ENCODE measurements at regions not wholly inside any gene's neighbourhood (a gene's known extent, or its start where the extent isn't known, plus 50 kb on each side); places are given as distances from the start of the nearest gene placed in this dataset.

DNA sequence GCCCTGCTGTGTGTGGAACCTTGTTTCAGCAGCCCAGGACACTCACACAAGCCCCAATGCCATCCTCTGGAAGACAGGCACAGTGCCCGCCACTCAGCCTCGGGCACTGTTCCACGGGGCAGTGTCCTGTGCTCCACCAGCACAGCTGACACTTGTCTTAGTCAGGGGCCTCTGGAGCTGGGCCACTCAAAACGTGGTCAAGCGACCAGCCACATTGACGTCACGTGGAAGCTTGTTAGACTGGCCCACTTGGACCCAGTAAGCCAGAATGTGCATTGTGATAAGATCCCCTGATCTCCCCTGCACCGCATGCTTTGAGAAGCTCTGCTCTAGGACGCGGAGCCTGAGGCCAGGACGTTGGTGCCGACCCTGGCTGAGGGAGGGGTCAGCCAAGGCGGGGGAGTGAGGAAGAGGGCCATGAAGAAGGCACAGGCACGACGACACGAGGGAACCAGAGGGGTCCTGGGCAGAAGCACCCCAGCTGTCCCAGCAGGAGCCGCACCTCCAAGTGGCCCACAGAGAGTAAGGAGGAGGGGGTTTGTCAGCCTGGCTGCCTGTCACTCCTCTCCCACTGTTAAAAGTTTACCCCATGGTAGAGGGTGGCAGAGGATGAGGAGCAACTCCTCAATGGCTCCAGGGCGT, 64.6 kb downstream of the LINC01488 start:
- DNase-seq, result no peak

DNA sequence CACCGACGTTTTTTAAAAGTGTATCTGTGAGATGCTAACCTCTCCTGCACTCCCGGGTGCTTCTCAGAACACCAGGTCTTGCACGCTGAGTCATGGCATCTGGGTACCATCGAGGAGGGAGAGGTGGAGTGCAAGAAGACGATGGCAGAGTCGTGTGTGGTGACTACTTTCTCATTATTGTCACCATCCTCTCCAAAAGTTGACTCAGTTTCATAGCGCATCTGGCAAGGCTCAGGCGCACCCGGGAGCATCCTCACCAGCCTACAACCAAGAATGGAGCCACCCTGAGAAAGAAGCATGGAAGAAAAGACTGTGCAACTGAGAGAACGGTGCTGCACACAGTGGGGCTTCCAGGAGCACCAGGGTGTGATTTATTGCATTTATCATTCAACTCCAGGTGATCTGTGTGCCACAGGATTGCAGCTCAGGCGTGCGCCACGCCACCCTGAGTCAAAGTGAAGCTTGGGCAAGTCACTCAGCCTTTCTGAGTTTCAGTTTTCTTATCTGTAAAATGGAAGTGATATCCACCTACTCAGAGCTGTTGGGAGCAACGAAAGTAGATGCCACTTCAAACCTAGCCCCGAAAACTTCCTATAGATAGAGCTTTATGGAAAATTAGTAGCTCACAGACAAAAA, 65.4 kb downstream of the LINC01488 start:
- no peak for DNase-seq

DNA sequence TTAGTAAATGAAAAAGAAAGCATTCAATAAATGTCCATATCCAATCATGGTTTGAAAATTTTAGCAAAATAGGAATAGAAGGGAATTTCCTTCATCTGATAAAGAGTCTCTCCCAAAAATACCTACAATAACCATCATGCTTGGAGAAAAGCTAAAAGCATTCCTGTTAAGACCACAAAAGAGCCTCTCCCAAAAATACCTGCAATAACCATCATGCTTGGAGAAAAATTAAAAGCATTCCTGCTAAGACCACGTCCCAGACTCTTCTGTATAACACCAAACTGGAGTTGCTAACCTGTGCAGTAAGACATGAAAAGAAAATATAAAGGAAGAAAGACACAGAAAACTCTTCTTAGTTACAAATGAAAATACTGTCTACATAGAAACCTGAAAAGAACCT, 69.4 kb downstream of the LINC01488 start:
- no peak for DNase-seq

DNA sequence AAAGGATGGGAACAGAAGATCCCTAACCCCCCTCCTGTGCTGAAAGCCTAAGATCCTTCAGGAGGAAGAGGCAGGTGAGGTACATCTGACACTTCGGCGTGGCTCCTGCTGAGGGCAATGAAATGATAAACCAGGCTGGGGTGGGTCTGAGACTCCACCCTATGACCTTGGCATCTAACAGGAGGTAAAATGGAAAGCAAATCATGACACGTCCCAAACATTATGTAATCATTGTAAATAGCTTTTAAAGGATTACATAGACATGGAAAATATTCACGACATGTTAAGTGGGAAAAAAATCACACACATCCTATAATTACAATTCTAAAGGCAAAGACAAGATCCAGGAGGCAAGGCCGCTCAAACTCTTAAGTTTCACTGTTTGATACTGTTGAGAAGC, 70.5 kb downstream of the LINC01488 start:
- no peak for DNase-seq

DNA sequence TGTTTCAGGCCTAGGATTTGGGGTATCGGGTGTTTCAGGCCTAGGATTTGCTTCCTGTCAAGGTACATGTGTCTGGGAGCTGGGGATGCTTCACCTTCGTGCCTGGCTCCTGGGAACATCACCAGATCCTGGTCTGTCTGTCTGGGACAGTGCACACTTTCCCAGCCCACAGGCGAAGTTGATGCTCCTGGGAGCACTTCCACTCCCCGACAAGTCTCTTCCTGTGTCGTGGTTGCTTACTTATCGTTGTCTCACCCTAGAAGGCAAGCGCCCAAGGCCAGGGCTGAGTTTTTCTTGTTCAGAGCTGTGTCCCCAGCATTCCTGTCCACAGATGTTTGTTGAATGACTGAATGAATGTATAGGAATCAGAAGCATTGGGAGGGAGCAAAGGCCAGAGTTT, 71.5 kb downstream of the LINC01488 start:
- no peak for DNase-seq

DNA sequence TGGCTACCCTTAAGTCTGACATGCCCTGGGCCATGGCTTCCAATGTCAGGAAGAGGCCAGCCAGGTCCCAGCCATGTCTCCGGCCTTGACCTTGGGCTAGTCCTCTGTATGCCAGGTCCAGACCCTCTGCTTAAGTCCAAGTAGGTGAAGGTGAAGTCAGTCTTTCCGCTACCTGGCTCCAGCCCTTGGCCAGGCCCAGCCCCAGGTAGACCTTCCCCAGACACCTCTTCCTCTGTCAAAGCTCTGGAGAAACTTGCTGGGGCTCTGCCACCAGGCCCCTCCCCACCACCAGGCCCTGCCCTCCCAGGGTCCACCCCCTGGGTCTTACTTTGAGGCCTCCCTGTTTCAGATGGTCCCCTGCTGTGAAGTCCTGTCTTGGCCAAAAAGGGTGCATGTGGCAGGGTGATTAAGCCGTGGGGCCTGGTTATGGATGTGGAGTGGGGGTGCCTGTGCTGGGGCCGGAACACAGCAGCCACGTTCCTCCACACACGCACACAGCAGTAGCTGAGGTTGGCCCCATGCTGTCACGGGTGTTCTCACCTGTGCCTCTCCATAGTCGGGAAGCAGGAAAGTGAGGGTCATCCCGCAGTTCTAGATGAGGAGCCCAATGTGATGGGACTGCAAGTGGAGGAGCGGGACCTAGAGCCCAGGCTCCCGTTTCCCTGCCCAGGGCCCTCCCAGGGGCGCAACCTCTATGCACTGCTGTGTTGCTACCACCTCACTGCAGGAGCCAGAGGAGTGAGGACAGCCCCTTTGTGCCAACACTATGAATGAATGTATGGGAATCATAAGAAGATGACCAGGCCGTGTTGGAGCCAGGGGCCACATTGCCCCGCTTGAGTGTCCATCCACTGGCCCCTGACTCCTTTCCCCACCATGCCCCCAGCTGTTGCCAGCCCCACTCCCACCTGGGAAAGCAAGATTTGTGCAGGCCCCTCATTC, 72.2 kb downstream of the LINC01488 start:
- no peak for DNase-seq

DNA sequence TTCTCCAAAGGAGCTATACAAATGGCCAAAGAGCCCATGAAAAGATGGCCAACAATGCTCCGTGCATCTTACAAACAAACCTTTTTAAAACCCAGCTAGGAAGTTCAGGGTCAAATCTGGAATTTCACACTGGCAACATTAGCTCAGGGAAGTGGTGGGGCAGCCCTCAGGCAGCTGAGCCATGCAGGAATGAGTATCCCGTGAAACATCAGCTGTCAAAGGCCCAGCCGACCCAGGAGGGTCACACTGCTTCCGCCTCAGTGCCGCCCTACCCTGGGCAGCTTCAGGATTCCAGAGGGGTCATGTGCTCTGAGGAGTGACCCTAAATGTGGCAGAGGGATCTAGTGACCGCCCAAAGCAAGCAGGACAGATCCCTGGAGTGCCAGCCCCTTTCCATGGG, 73.4 kb downstream of the LINC01488 start:
- DNase-seq, result no peak

DNA sequence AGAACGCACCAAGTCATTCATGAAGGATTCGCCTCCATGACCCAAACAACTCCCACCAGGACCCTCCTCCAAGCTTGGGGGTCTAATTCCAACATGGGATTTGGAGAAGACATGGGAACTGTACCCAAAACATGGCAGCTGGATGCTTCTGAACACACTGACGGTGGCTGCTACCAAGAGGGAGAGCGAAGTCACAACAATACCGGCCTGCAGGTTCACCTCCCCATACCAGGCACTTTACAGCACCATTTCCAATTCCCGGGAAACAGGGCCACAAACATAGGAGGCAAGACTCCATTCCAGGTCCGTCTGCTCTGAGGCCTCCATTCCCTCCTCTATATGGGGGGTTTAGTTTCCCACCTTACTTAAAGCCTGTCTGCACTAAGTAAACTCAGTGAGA, 75.8 kb downstream of the LINC01488 start:
- no peak for DNase-seq

DNA sequence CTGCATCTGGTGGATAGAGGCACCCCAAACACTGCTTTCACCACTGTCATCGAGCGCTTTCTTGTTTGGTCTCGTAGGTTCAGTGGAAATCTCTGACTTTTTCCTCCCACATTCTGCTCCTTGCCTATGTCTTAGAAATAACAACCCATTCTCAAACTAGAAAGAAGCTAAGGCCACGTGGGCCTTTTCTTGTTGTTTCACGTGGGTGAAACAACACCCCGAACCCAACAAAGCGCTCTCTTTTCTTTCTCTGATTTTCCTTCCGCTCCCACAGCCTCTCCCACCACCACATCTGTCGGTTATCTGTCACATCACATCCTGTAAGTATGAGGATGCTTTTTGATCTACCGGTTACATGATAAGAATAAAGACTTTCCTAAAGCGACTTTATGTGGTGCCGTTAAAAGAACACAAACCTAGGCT, 77.1 kb downstream of the LINC01488 start:
- no peak for DNase-seq

DNA sequence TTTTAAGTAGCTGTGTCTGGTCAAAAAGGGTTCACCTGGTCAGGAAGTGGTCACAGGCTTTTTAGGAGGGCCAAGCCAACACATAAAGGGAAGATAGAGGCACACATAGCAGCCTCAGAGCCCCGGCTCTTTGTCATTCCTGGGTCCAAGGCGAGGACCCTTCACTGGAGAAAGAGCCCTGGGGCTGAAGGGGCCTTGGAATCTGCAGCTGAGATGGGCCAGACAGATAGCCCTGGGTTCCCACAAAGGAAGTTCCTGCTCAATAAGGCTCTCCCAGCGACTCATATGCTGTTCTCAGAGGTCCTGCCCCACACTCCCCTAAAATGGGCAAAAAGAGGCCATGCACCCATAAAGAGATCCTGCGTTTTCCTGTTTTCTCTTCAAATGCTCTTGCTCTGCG, 77.7 kb downstream of the LINC01488 start:
- no peak for DNase-seq

DNA sequence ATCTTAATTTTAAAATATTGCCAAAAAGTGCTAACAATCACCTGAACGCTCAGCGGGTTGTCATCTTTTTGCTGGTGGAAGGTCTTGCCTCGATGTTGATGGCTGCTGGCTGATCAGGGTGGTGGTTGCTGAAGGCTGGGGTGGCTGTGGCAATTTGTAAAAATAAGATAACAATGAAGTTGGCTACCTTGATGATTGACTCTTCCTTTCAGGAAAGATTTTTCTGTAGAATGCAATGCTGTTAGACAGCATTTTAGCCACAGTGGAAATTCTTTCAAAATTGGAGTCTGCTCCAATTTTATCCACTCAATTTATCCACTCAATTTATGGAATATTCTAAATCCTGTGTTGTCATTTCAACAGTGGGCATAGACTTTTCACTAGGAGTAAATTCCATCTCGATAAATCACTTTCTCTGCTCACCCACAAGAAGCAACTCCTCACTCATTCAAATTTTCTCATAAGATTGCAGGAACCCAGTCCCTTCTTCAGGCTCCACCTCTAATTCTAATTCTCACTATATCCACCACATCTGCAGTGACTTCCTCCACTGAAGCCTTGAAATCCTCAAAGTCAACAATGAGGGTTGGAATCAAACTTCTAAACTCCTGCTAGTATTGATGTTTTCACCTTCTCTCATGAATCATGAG, 78.8 kb downstream of the LINC01488 start:
- DNase-seq, result no peak

DNA sequence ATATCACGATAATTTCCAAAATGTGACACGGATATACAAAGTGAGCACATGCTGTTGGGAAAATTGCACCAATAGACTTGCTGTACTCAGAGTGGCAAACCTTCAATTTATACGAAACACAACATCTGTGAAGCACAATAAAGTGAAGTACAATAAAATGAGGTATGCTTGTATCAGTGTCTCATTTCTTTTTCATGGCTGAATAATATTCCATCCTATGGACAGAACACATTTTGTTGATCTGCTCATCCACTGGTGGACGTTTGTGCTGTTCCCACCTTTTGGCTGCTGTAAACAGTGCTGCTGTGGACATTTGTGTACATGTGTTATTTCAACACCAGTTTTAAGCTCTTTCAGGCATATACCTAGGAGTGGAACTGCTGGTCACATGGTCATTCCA, 78.7 kb upstream of the CCND1 start:
- DNase-seq, result no peak

DNA sequence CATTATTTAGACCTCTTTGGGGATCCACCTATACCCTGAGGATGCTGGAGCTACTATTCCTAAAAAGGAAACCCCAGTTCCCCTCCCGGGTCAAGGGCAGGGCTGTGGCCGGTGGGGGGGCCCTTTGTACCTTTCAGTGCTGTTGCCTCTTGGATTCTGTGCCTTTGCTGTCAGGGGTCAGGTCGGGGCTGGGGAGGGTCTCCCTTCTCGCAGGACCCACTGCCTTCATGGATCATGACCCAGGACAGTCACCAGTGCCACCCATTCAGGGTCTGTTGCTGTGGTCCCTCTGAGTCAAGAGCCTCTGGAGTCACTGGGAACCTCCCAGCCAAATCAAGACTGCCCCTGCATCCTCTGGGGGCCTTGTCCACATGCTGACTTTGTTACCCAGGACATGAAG, 78.1 kb upstream of the CCND1 start:
- DNase-seq, result no peak

DNA sequence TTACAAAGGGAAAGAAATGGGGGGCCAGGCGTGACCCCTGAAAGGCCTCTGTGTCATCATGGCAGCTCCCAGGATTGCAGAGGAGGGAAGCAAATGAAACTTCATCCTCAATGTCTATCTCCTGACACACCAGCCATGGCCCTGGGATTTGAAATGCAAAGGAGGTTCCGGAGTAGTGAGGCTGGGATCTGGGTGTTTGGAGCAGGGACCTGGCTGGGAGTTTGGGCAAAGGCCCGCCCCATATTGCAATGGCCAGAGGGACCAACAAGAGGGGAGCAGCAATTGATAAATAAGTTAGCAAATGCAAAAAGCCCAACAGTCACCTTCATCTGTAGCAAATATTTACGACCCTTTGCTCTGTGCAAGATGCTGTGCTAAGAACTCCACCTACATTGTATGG, 77.7 kb upstream of the CCND1 start:
- no peak for DNase-seq

DNA sequence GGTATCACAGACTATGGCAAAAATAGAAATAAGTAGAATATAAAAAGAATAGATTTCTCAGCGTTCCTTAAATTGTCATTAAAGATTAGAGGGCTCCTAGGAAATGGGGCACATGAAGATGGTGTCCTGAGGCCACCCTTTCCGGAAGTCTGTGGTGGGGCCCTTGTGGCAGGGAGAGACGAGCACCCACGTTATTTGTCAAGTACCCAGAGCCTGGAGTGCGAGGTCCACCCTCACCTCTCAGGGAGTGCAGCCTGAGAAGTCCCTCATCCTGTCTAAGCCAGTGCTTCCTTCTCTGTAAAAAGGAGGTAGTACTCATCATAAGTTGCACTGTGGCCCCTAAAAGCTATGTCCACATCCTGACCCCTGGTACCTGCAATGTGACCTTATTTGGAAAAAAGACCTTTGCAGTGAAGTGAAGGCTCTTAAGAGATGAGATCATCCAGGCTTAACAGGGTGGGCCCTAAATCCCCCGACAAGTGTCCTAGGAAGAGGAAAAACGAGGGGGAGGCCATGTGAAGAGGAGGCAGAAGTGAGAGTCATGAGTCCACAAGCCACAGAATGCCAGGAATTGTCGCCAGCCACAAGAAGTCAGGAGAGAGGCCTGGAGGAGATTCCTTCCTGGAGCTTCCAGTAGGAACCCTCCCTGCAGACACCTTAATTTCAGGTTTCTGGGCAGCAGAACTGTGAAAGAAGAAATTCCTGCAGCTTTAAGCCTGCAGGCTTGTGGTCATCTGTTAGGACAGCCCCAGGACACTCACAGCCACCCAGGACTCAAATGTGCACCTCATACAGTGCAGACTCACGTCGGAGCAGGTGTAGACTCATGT, 76.8 kb upstream of the CCND1 start:
- DNase-seq, result no peak

DNA sequence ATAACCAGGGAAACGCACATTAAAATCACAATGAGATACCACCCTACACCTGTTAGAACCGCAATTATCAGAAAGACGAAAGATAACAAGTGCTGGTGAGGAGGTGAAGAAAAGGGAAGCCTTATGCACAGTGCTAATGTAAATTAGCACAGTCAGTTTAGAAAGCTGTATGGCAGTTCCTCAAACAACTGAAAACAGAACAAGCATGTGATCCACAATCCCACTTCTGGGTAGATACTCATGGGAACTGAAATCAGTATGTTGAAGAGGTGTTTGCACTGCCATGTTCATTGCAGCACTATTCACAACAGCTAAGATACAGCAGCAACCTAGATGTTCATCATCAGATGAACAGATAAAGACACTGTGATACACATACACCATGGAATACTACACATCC, 75.0 kb upstream of the CCND1 start:
- DNase-seq, result no peak

DNA sequence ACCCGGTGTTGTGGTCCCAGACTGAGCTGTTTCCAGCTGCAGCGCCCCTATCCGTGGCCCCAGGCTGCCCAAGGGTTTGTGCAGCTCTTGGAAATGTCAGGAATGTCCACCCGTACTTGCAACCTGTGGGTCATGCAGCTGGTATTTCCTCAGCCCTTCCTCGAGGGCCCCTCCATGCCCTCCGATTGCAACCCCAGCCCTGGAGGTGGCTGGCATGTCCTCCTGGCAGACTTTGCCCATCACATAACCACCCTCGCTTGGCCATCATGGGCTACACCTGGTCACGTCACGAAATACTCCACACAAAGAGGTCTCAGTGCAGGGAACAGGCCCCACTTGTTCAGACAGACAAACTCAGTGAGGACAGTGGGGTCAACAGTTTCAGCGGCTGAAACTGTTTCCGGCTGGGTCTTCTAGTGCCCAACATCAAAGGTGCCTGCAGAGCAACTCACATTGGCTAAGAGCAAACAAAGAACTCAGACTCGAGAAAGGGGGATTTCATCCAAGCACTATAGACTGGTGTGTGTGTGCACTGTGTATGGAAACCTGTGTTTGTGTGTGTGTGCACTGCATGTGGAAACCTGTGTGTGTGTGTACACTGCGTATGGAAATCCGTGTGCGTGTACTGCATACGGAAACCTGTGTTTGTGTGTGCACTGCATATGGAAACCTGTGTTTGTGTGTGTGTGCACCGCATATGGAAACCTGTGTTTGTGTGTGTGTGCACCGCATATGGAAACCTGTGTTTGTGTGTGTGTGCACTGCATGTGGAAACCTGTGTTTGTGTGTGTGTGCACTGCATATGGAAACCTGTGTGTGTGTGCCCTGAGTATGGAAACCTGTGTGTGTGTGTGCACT, 72.8 kb upstream of the CCND1 start:
- DNase-seq, result no peak

DNA sequence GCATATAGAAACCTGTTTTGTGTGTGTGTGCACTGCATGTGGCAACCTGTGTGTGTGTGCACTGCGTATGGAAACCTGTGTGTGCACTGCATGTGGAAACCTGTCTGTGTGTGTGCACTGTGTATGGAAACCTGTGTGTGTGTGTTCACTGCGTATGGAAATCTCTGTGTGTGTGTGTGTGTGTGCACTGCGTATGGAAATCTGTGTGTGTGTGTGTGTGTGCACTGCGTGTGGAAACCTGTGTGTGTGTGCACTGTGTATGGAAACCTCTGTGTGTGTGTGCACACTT, 72.2 kb upstream of the CCND1 start:
- no peak for DNase-seq

DNA sequence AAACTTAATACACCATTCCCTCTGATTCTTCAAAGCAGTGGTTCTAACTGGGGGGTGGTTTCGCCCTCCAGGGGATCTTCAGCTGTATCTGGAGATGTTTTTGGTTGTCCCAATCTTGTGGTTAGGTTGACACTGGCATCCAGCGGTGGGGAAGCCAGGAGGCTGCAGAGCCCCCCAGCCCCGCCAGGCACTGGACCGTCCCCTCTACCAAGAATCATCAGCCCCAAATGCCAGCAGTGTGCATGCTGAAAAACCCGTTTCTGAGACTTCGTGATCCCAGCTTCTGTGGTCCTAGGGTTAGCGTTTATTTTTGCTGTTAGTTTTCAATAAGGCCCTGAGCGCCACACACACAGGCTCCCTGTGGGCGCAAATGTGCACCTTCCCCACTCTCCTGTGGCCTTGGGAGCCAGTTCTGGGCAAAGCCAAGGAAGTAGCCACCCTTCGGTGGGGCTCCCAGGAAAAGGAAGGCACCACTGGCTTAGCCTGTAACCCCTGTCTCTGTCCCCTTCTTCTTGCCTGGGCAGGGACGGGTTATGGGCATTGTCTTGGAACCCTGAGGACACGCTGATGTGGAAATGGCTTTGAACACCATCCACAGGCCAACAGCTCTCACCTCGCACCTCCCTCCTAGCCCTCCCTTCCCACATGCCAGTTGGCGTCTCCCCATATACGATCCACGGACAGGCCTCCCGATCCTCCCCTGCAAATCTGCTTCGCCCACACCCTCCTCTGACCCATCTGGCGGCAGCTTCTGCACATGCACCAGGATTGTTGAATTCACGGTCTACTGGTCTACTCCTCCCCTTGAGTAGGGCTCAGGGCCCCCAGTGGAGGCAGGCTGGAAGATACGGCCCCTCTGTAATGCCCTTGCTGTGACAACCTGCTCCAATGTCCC, 71.4 kb upstream of the CCND1 start:
- DNase-seq, result no peak
